Fibroblast of lung (primary cell): ENCODE measurements at regions not wholly inside any gene's neighbourhood (a gene's known extent, or its start where the extent isn't known, plus 50 kb on each side); places are given as distances from the start of the nearest gene placed in this dataset.

ENCODE experiments used
- DNase-seq, 2 donors: peaks; one replicate each; pipeline versions ENCODE4 v3.0.0 to v3.0.0-alpha.2; 2010; ENCODE audit warnings: low read depth in 2 of 2
- H2AFZ ChIP-seq: 2 replicates; pipeline ENCODE4 v1.5.1; 2012; ENCODE audit warnings: low read length, control low read depth, inconsistent platforms
- H3K27ac ChIP-seq: 2 replicates; pipeline ENCODE4 v1.5.1; 2011; ENCODE audit warnings: low read length, control low read depth; ENCODE audit not compliant: insufficient read depth
- H3K27me3 ChIP-seq: 2 replicates; pipeline ENCODE4 v1.5.1; 2011; ENCODE audit warnings: mild to moderate bottlenecking, low read length; ENCODE audit not compliant: control insufficient read depth, insufficient read depth
- H3K36me3 ChIP-seq: 2 replicates; pipeline ENCODE4 v1.5.1; 2011; ENCODE audit warnings: low read length; ENCODE audit not compliant: control insufficient read depth, insufficient read depth
- H3K4me1 ChIP-seq: 2 replicates; pipeline ENCODE4 v1.5.1; 2011; ENCODE audit warnings: low read length; ENCODE audit not compliant: control insufficient read depth, insufficient read depth; ENCODE audit errors: extremely low read depth
- H3K4me2 ChIP-seq: 2 replicates; pipeline ENCODE4 v1.5.1; 2011; ENCODE audit warnings: low read length, control low read depth; ENCODE audit not compliant: insufficient read depth; ENCODE audit errors: extremely low read depth
- H3K4me3 ChIP-seq, 4 experiments: fragments of 200-600 bp in 1 of 4; sonication (generic) in 1 of 4; replicated peaks in 1 of 4; 2 replicates each; pipeline ENCODE4 v1.5.1; 2011 to 2016; ENCODE audit warnings: low read length in 4 of 4, low read depth in 3 of 4, mild to moderate bottlenecking in 3 of 4, control low read depth in 2 of 4, inconsistent platforms in 1 of 4, mixed read lengths in 1 of 4; ENCODE audit not compliant: insufficient read depth in 1 of 4; ENCODE audit errors: control extremely low read depth in 1 of 4
- H3K79me2 ChIP-seq: 2 replicates; pipeline ENCODE4 v1.5.1; 2012; ENCODE audit warnings: mild to moderate bottlenecking, low read length, inconsistent platforms; ENCODE audit not compliant: control insufficient read depth, insufficient read depth
- H3K9ac ChIP-seq: 2 replicates; pipeline ENCODE4 v1.5.1; 2011; ENCODE audit warnings: mild to moderate bottlenecking, low read length, control low read depth; ENCODE audit not compliant: insufficient read depth
- H3K9me3 ChIP-seq: 2 replicates; pipeline ENCODE4 v1.5.1; 2012; ENCODE audit warnings: low read depth, low read length; ENCODE audit not compliant: control insufficient read depth, insufficient read depth
- H4K20me1 ChIP-seq: 2 replicates; pipeline ENCODE4 v1.5.1; 2011; ENCODE audit warnings: low read length; ENCODE audit not compliant: control insufficient read depth, insufficient read depth; ENCODE audit errors: extremely low read depth
- EZH2 ChIP-seq: IDR thresholded peaks from 2 replicates; pipeline ENCODE4 v1.5.1; 2012; ENCODE audit warnings: low read length, control low read depth, mild to moderate bottlenecking; ENCODE audit errors: missing control alignments
- TF ChIP-seq, protein P1 (sequence below), 2 donors: IDR thresholded peaks in 1 of 2; conservative IDR thresholded peaks in 1 of 2; 1 replicate in 1 of 2; 2 replicates in 1 of 2; pipeline ENCODE4 v1.5.1; 2011 to 2012; ENCODE audit warnings: low read length in 2 of 2, control low read depth in 1 of 2, inconsistent platforms in 1 of 2, low read depth in 1 of 2, mild to moderate bottlenecking in 1 of 2

- Histone ChIP-seq H3K9ac (no peak overlapping the region), H3K27ac (no peak overlapping the region), H4K20me1 (no peaks in the 10 kb centered on the region), H3K27me3 (no peaks in the 10 kb centered on the region), H3K4me3 (no peak overlapping the region), H3K4me2 (no peak overlapping the region), H3K36me3 (no peaks in the 10 kb centered on the region), H3K9me3 (no peaks in the 10 kb centered on the region), H3K4me1 (no peaks in the 10 kb centered on the region), H2AFZ (no peak overlapping the region), H3K79me2 (no peaks in the 10 kb centered on the region)
- no peak for TF ChIP-seq EZH2
- TF ChIP-seq, protein P1, sequence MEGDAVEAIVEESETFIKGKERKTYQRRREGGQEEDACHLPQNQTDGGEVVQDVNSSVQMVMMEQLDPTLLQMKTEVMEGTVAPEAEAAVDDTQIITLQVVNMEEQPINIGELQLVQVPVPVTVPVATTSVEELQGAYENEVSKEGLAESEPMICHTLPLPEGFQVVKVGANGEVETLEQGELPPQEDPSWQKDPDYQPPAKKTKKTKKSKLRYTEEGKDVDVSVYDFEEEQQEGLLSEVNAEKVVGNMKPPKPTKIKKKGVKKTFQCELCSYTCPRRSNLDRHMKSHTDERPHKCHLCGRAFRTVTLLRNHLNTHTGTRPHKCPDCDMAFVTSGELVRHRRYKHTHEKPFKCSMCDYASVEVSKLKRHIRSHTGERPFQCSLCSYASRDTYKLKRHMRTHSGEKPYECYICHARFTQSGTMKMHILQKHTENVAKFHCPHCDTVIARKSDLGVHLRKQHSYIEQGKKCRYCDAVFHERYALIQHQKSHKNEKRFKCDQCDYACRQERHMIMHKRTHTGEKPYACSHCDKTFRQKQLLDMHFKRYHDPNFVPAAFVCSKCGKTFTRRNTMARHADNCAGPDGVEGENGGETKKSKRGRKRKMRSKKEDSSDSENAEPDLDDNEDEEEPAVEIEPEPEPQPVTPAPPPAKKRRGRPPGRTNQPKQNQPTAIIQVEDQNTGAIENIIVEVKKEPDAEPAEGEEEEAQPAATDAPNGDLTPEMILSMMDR (conservative IDR thresholded peaks at IDR 0.05 in 1 of 2, IDR thresholded peaks at IDR 0.05 in 1 of 2; ENCODE audit: low read depth in 1 of 2, low read length in 2 of 2) = no peak
- DNase-seq = no peak
Measured at GRCh38 chr2:175350105-175350504, 168.6 kb upstream of the ATP5MC3 start.

DNA sequence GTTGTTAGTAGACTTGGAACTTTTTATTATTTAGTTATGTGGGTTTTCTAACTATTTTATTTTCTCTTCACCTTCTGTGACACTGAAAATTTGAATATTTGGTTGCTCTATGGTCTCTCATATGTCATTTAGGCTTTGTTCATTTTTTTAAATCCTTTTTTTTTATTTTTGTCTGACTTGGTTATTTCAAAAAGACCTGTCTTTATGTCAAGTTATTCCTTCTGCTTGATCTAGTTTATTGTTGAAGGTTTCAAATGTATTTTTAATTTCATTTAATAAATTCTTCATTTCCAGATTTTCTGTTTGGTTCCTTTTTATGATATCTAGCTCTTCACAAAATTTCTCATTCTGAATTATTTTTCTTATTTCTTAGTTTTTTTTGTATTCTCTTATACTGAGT, 160.6 kb upstream of the ATP5MC3 start:
- H3K4me2 ChIP-seq = no peak overlapping the region
- no peak for DNase-seq

GRCh38 chr2:175330195-175330594, 148.7 kb upstream of the ATP5MC3 start:
- no peaks in the 10 kb centered on the region for H3K4me1 ChIP-seq
- no peaks in the 10 kb centered on the region for H3K9me3 ChIP-seq
- H3K4me2 ChIP-seq = no peak overlapping the region
- H3K4me3 ChIP-seq = no peak overlapping the region
- no peaks in the 10 kb centered on the region for H4K20me1 ChIP-seq
- H3K36me3 ChIP-seq = no peaks in the 10 kb centered on the region
- no peak overlapping the region for H2AFZ ChIP-seq
- H3K27me3 ChIP-seq = no peaks in the 10 kb centered on the region
- TF ChIP-seq EZH2 = no peak
- TF ChIP-seq, protein P1 (conservative IDR thresholded peaks at IDR 0.05 in 1 of 2, IDR thresholded peaks at IDR 0.05 in 1 of 2; ENCODE audit: low read depth in 1 of 2, low read length in 2 of 2) = no peak
- H3K9ac ChIP-seq = no peak overlapping the region
- H3K27ac ChIP-seq = no peak overlapping the region
- no peak for DNase-seq
- no peaks in the 10 kb centered on the region for H3K79me2 ChIP-seq

More for the DNA sequence above, 160.6 kb upstream of the ATP5MC3 start:
- Histone ChIP-seq H3K79me2 (no peaks in the 10 kb centered on the region), H3K36me3 (no peaks in the 10 kb centered on the region), H3K27ac (no peak overlapping the region), H3K27me3 (no peaks in the 10 kb centered on the region), H3K4me1 (no peaks in the 10 kb centered on the region), H4K20me1 (no peaks in the 10 kb centered on the region), H2AFZ (no peak overlapping the region), H3K9me3 (no peaks in the 10 kb centered on the region), H3K4me3 (no peak overlapping the region), H3K9ac (no peak overlapping the region)
- TF ChIP-seq, protein P1 (conservative IDR thresholded peaks at IDR 0.05 in 1 of 2, IDR thresholded peaks at IDR 0.05 in 1 of 2; ENCODE audit: low read depth in 1 of 2, low read length in 2 of 2) = no peak
- no peak for TF ChIP-seq EZH2
